ENCODE measurements at regions not wholly inside any gene's neighbourhood (a gene's known extent, or its start where the extent isn't known, plus 50 kb on each side); places are given as distances from the start of the nearest gene placed in this dataset.

DNA sequence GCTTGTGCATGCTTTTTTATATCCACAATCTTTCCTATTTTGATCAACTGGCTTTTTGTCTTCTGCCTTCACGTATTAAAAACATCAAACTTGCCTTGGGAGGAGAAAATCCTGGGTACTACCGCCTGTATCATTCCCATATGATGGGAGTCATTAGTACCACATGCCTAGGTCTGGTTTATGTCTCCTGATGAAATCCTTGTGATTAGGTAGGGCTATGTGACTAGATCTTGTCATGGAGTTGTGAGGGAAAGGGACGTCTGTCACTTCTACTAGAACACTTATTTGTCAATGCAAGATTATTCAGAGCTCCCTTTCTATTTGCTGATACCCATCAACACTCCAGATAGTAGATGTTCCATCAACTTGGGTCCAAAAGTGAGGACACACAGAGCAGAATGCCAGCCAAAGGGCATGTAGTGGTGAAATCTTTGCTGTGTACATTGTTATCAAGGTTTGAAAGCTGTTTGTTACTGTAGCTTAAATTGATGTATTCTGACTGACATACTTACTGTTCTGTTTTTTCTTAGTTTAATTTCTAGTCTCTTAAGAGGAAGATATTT, 621.8 kb upstream of the NR5A2 start:
- no peak for TF ChIP-seq POLR2AphosphoS5 (IDR thresholded peaks at IDR 0.05; ENCODE audit: borderline replicate concordance, low read depth, low read length)
- no peak for TF ChIP-seq EZH2 (IDR thresholded peaks at IDR 0.05)
- no peak for TF ChIP-seq FOXP2 (optimal IDR thresholded peaks at IDR 0.05; ENCODE audit: control extremely low read depth, extremely low read length, insufficient read depth)

All from SK-N-MC (cell line).